Thymus (tissue), 11 donors: ENCODE measurements at regions not wholly inside any gene's neighbourhood (a gene's known extent, or its start where the extent isn't known, plus 50 kb on each side); places are given as distances from the start of the nearest gene placed in this dataset.

ENCODE experiments used
- DNase-seq, 9 donors: peaks; one replicate each; pipeline ENCODE4 v3.0.0-alpha.2; 2013; ENCODE audit warnings: low spot score in 9 of 9, low read depth in 6 of 9, missing footprints in 1 of 9
- H3K27ac ChIP-seq, 2 donors: one replicate each; pipeline ENCODE4 v1.5.1; 2013; ENCODE audit warnings: control low read depth in 1 of 2, low read depth in 1 of 2, low read length in 1 of 2, mild to moderate bottlenecking in 1 of 2, moderate library complexity in 1 of 2
- H3K27me3 ChIP-seq, 2 donors: one replicate each; pipeline ENCODE4 v1.5.1; 2013; ENCODE audit warnings: low read length in 1 of 2; ENCODE audit not compliant: control insufficient read depth in 2 of 2, insufficient read depth in 1 of 2
- H3K36me3 ChIP-seq, 2 donors: one replicate each; pipeline ENCODE4 v1.5.1; 2013; ENCODE audit warnings: low read length in 1 of 2, mild to moderate bottlenecking in 1 of 2, moderate library complexity in 1 of 2; ENCODE audit not compliant: control insufficient read depth in 2 of 2, insufficient read depth in 2 of 2
- H3K4me1 ChIP-seq, 2 donors: one replicate each; pipeline ENCODE4 v1.5.1; 2013; ENCODE audit warnings: low read length in 2 of 2; ENCODE audit not compliant: control insufficient read depth in 2 of 2, insufficient read depth in 2 of 2
- H3K4me3 ChIP-seq, 2 donors: one replicate each; pipeline ENCODE4 v1.5.1; 2013; ENCODE audit warnings: low read length in 2 of 2, control low read depth in 1 of 2, mild to moderate bottlenecking in 1 of 2
- H3K9me3 ChIP-seq, 2 donors: one replicate each; pipeline ENCODE4 v1.5.1; 2013; ENCODE audit warnings: low read length in 1 of 2, mild to moderate bottlenecking in 1 of 2; ENCODE audit not compliant: control insufficient read depth in 2 of 2, insufficient read depth in 1 of 2
- WGBS: extraction: QIAGEN DNeasy Blood & Tissue Kit; methylation state at CpG from one replicate; pipeline ENCODE4 v1.1.7; 2013; 5-methylcytosine and 5-hydroxymethylcytosine counted together
- donor health status: healthy.

GRCh38 chr5:159641371-159642039 is 274.8 kb upstream of the ADRA1B start:
- no peaks in the 10 kb centered on the region for H3K36me3 ChIP-seq
- 93% methylated on average over 7 of the region's 7 CpGs for WGBS
- no peak for DNase-seq

GRCh38 chr5:159642379-159642778 is 273.9 kb upstream of the ADRA1B start:
- H3K36me3 ChIP-seq = no peaks in the 10 kb centered on the region
- 96% methylated on average over 2 of the region's 2 CpGs for WGBS
- no peak overlapping the region for H3K4me3 ChIP-seq
- H3K27ac ChIP-seq = no peak overlapping the region
- DNase-seq = no peak
- no peaks in the 10 kb centered on the region for H3K9me3 ChIP-seq
- H3K27me3 ChIP-seq = no peaks in the 10 kb centered on the region
- H3K4me1 ChIP-seq = no peaks in the 10 kb centered on the region

More at GRCh38 chr5:159641371-159642039, 274.8 kb upstream of the ADRA1B start:
- Histone ChIP-seq H3K27ac (no peak overlapping the region), H3K27me3 (no peaks in the 10 kb centered on the region), H3K9me3 (no peaks in the 10 kb centered on the region), H3K4me1 (no peaks in the 10 kb centered on the region), H3K4me3 (no peak overlapping the region)

GRCh38 chr5:159644053-159644452 is 272.2 kb upstream of the ADRA1B start:
- Histone ChIP-seq H3K36me3 (no peaks in the 10 kb centered on the region), H3K27me3 (no peaks in the 10 kb centered on the region), H3K9me3 (no peaks in the 10 kb centered on the region), H3K4me1 (no peaks in the 10 kb centered on the region), H3K27ac (no peak overlapping the region), H3K4me3 (no peak overlapping the region)
- no peak for DNase-seq
- WGBS = 86% methylated on average over 1 of the region's 1 CpG

- 92% methylated on average over 7 of the region's 7 CpGs for WGBS
- no peaks in the 10 kb centered on the region for H3K36me3 ChIP-seq
- H3K9me3 ChIP-seq = no peaks in the 10 kb centered on the region
- H3K4me1 ChIP-seq = no peaks in the 10 kb centered on the region
- no peak overlapping the region for H3K4me3 ChIP-seq
- no peak for DNase-seq
- H3K27me3 ChIP-seq = no peaks in the 10 kb centered on the region
- no peak overlapping the region for H3K27ac ChIP-seq
These were observed 271.0 kb upstream of the ADRA1B start for GRCh38 chr5:159645179-159645846.

GRCh38 chr5:159650803-159651202 is 265.5 kb upstream of the ADRA1B start:
- Histone ChIP-seq H3K9me3 (no peaks in the 10 kb centered on the region), H3K4me3 (no peak overlapping the region), H3K36me3 (no peaks in the 10 kb centered on the region), H3K27ac (no peak overlapping the region), H3K4me1 (no peaks in the 10 kb centered on the region), H3K27me3 (no peaks in the 10 kb centered on the region)
- no peak for DNase-seq
- whole genome bisulfite sequencing = 95% methylated on average over 2 of the region's 2 CpGs

GRCh38 chr5:159655757-159656409 is 260.4 kb upstream of the ADRA1B start:
- Histone ChIP-seq H3K36me3 (no peaks in the 10 kb centered on the region), H3K27me3 (no peaks in the 10 kb centered on the region), H3K9me3 (no peaks in the 10 kb centered on the region), H3K4me3 (no peak overlapping the region), H3K4me1 (no peaks in the 10 kb centered on the region), H3K27ac (no peak overlapping the region)
- no peak for DNase-seq
- 90% methylated on average over 3 of the region's 3 CpGs for WGBS

- Histone ChIP-seq H3K36me3 (no peaks in the 10 kb centered on the region), H3K4me1 (no peaks in the 10 kb centered on the region), H3K4me3 (no peak overlapping the region), H3K27ac (no peak overlapping the region), H3K27me3 (no peaks in the 10 kb centered on the region), H3K9me3 (no peaks in the 10 kb centered on the region)
- DNase-seq = no peak
- WGBS = 79% methylated on average over 4 of the region's 4 CpGs
These were observed 259.0 kb upstream of the ADRA1B start for GRCh38 chr5:159657298-159657697.

- Histone ChIP-seq H3K36me3 (no peaks in the 10 kb centered on the region), H3K9me3 (no peaks in the 10 kb centered on the region), H3K4me3 (no peak overlapping the region), H3K4me1 (no peaks in the 10 kb centered on the region), H3K27me3 (no peaks in the 10 kb centered on the region), H3K27ac (no peak overlapping the region)
- DNase-seq = no peak
- 85% methylated on average over 6 of the region's 6 CpGs for WGBS
These were observed 258.5 kb upstream of the ADRA1B start for GRCh38 chr5:159657771-159658170.

GRCh38 chr5:159658266-159658925 is 257.9 kb upstream of the ADRA1B start:
- Histone ChIP-seq H3K4me3 (no peak overlapping the region), H3K9me3 (no peaks in the 10 kb centered on the region), H3K27me3 (no peaks in the 10 kb centered on the region), H3K27ac (no peak overlapping the region), H3K4me1 (no peaks in the 10 kb centered on the region), H3K36me3 (no peaks in the 10 kb centered on the region)
- DNase-seq = no peak
- WGBS = 96% methylated on average over 10 of the region's 10 CpGs
